PC-9 (cell line): ENCODE measurements at regions not wholly inside any gene's neighbourhood (a gene's known extent, or its start where the extent isn't known, plus 50 kb on each side); places are given as distances from the start of the nearest gene placed in this dataset.

Experiments
- BruUV-seq: library from RNA; stranded (reverse); fragments of 400-500 nt; replicated peaks from 2 replicates; lab custom pipeline; 2021; lab: Mats Ljungman, UMichigan
- CTCF ChIA-PET: fragments of 300-600 bp; sonication (Branson Sonifier 250); formaldehyde crosslinking; loops from one replicate; lab custom pipeline; 2022; ENCODE audit warnings: antibody characterized with exemption; lab: Charles Lee
- POLR2A ChIA-PET: fragments of 300-600 bp; sonication (Branson Sonifier 250); formaldehyde crosslinking; loops from one replicate; lab custom pipeline; 2022; ENCODE audit warnings: antibody characterized with exemption; ENCODE audit not compliant: unreplicated experiment; lab: Charles Lee
- DNase-seq, 2 experiments: peaks; one replicate each; pipeline versions ENCODE4 v3.0.0 to v3.0.0-alpha.2; 2015 to 2022; ENCODE audit warnings: mixed read lengths in 1 of 2
- H2AFZ ChIP-seq: fragments of 200-600 bp; sonication (generic); 2 replicates; pipeline ENCODE4 v1.8.1; 2017; ENCODE audit warnings: antibody characterized with exemption
- H3F3A ChIP-seq: fragments of 200-600 bp; sonication (generic); 2 replicates; pipeline ENCODE4 v1.8.1; 2017; ENCODE audit warnings: antibody characterized with exemption, mild to moderate bottlenecking, low read depth; ENCODE audit not compliant: insufficient read depth
- H3K27ac ChIP-seq: fragments of 200-600 bp; sonication (generic); 2 replicates; pipeline ENCODE4 v1.6.1; 2016; ENCODE audit warnings: mixed run types
- H3K27me3 ChIP-seq: fragments of 200-600 bp; sonication (generic); 2 replicates; pipeline ENCODE4 v1.6.1; 2016; ENCODE audit warnings: low read depth, mixed run types; ENCODE audit not compliant: insufficient read depth
- H3K36me3 ChIP-seq: fragments of 200-600 bp; sonication (generic); 2 replicates; pipeline ENCODE4 v1.6.1; 2016; ENCODE audit warnings: low read depth, mixed run types
- H3K4me1 ChIP-seq: fragments of 200-600 bp; sonication (generic); replicated peaks from 2 replicates; pipeline ENCODE4 v1.6.1; 2016; ENCODE audit warnings: mixed run types; ENCODE audit not compliant: insufficient read depth
- H3K4me2 ChIP-seq: fragments of 200-600 bp; sonication (generic); 2 replicates; pipeline ENCODE4 v1.6.1; 2017; ENCODE audit warnings: mixed run types
- H3K4me3 ChIP-seq: fragments of 200-600 bp; sonication (generic); 2 replicates; pipeline ENCODE4 v1.6.1; 2016; ENCODE audit warnings: mixed run types
- H3K79me2 ChIP-seq: fragments of 200-600 bp; sonication (generic); 2 replicates; pipeline ENCODE4 v1.6.1; 2017; ENCODE audit warnings: low read depth, mixed run types
- H3K9me2 ChIP-seq: fragments of 200-600 bp; sonication (generic); 2 replicates; pipeline ENCODE4 v1.8.1; 2017; ENCODE audit warnings: mild to moderate bottlenecking; ENCODE audit not compliant: insufficient read depth
- H3K9me3 ChIP-seq: fragments of 200-600 bp; sonication (generic); 2 replicates; pipeline ENCODE4 v1.8.1; 2016; ENCODE audit warnings: low read depth; ENCODE audit not compliant: insufficient read depth
- H4K20me1 ChIP-seq: fragments of 200-600 bp; sonication (generic); 2 replicates; pipeline ENCODE4 v1.8.1; 2017; ENCODE audit not compliant: insufficient read depth
- EZH2 ChIP-seq: fragments of 200-600 bp; sonication (generic); IDR thresholded peaks from 2 replicates; pipeline ENCODE4 v1.8.0; 2017; ENCODE audit warnings: antibody characterized with exemption, low read depth
- intact Hi-C: fragments of 100-400 bp; cut with micrococcal nuclease; formaldehyde crosslinking; loops from one replicate; pipeline ENCODE4 v1.10.0; 2022; ENCODE audit not compliant: unreplicated experiment
- TF ChIP-seq, protein P1 (sequence below): fragments of 200-600 bp; sonication (generic); conservative IDR thresholded peaks from 2 replicates; pipeline ENCODE4 v1.6.1; 2017; ENCODE audit warnings: mixed run types, antibody characterized with exemption, mild to moderate bottlenecking, moderate library complexity

DNA sequence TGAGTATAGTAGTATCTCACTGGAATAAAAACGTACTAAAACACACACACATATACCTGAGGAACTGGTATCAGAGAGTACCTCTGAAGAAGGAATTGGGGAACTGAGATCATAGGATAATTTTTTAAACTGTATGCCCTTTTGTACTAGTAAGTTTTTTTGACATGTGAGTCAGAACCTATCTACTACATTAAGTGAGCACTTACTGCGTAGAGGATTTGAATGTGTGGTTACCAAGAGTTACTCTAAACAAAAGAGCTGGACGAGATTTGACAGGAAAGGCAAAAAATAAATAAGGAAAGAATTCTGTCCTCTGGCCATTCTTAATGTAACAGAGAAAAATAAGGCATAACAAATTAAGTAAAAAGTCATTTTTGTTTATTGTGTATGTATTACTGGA lies 546.5 kb upstream of the FAT1 start:
- Histone ChIP-seq H3K27me3 (no peaks in the 10 kb centered on the region), H3K9me3 (no peaks in the 10 kb centered on the region), H3K36me3 (no peaks in the 10 kb centered on the region), H3K27ac (no peak overlapping the region), H2AFZ (no peak overlapping the region), H3K79me2 (no peaks in the 10 kb centered on the region), H3K4me2 (no peak overlapping the region), H3F3A (no peaks in the 10 kb centered on the region), H3K4me3 (no peak overlapping the region), H3K9me2 (no peaks in the 10 kb centered on the region), H3K4me1 (no peaks in the 10 kb centered on the region), H4K20me1 (no peaks in the 10 kb centered on the region)
- TF ChIP-seq, protein P1, sequence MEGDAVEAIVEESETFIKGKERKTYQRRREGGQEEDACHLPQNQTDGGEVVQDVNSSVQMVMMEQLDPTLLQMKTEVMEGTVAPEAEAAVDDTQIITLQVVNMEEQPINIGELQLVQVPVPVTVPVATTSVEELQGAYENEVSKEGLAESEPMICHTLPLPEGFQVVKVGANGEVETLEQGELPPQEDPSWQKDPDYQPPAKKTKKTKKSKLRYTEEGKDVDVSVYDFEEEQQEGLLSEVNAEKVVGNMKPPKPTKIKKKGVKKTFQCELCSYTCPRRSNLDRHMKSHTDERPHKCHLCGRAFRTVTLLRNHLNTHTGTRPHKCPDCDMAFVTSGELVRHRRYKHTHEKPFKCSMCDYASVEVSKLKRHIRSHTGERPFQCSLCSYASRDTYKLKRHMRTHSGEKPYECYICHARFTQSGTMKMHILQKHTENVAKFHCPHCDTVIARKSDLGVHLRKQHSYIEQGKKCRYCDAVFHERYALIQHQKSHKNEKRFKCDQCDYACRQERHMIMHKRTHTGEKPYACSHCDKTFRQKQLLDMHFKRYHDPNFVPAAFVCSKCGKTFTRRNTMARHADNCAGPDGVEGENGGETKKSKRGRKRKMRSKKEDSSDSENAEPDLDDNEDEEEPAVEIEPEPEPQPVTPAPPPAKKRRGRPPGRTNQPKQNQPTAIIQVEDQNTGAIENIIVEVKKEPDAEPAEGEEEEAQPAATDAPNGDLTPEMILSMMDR, result no peak
- TF ChIP-seq EZH2, result no peak
- intact Hi-C loops, result no loop called here
- ChIA-PET CTCF (no interaction called here), POLR2A (no interaction called here)
- no peak for DNase-seq
- BruUV-seq, result no TSS peak

- CTCF ChIA-PET, result no interaction called here
- Histone ChIP-seq H3K27me3 (no peaks in the 10 kb centered on the region), H2AFZ (no peak overlapping the region), H3K9me2 (no peaks in the 10 kb centered on the region), H3F3A (no peaks in the 10 kb centered on the region), H3K4me2 (no peak overlapping the region), H3K27ac (no peak overlapping the region), H4K20me1 (no peaks in the 10 kb centered on the region), H3K4me3 (no peak overlapping the region), H3K79me2 (no peaks in the 10 kb centered on the region), H3K4me1 (no peaks in the 10 kb centered on the region), H3K36me3 (no peaks in the 10 kb centered on the region), H3K9me3 (no peaks in the 10 kb centered on the region)
- POLR2A ChIA-PET, result no interaction called here
- TF ChIP-seq, protein P1, result no peak
- no peak for TF ChIP-seq EZH2
- DNase-seq, result no peak
- intact Hi-C loops, result no loop called here
- no TSS peak for BruUV-seq
These were observed 548.2 kb upstream of the FAT1 start for GRCh38 chr4:187271848-187272247.

DNA sequence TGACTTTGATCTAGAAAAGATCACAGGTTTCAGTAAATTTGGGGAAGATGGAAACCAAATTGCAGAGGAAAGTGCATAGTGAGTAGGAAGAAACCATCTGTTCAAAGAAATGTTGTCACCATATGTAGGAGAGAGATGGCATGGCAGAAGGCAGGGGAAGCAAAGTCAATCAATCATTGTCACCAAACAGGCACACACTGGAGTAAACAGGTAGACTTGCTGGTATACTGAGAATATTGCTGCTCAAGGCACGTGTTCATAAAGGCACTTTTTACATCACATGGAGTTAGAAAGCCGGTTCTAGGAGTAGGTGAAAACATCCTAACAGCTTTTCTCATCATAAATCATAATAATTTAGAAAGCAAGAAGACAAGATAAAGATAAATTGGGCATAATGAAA lies 550.5 kb upstream of the FAT1 start:
- H4K20me1 ChIP-seq, result no peaks in the 10 kb centered on the region
- no peak overlapping the region for H3K4me2 ChIP-seq
- POLR2A ChIA-PET, result no interaction called here
- CTCF ChIA-PET, result no interaction called here
- intact Hi-C loops, result no loop called here
- DNase-seq, result no peak
- no peak overlapping the region for H3K27ac ChIP-seq
- no peaks in the 10 kb centered on the region for H3F3A ChIP-seq
- no peaks in the 10 kb centered on the region for H3K9me2 ChIP-seq
- no peak overlapping the region for H2AFZ ChIP-seq
- no peaks in the 10 kb centered on the region for H3K79me2 ChIP-seq
- H3K4me1 ChIP-seq, result no peaks in the 10 kb centered on the region
- TF ChIP-seq, protein P1, result no peak
- TF ChIP-seq EZH2, result no peak
- no peak overlapping the region for H3K4me3 ChIP-seq
- H3K9me3 ChIP-seq, result no peaks in the 10 kb centered on the region
- no TSS peak for BruUV-seq
- no peaks in the 10 kb centered on the region for H3K27me3 ChIP-seq
- H3K36me3 ChIP-seq, result no peaks in the 10 kb centered on the region
